ENCODE measurements at regions not wholly inside any gene's neighbourhood (a gene's known extent, or its start where the extent isn't known, plus 50 kb on each side); places are given as distances from the start of the nearest gene placed in this dataset.

GRCh38 chr3:1693145-1693544 lies 405.5 kb upstream of the CNTN4 start:
- TF ChIP-seq, protein P1, sequence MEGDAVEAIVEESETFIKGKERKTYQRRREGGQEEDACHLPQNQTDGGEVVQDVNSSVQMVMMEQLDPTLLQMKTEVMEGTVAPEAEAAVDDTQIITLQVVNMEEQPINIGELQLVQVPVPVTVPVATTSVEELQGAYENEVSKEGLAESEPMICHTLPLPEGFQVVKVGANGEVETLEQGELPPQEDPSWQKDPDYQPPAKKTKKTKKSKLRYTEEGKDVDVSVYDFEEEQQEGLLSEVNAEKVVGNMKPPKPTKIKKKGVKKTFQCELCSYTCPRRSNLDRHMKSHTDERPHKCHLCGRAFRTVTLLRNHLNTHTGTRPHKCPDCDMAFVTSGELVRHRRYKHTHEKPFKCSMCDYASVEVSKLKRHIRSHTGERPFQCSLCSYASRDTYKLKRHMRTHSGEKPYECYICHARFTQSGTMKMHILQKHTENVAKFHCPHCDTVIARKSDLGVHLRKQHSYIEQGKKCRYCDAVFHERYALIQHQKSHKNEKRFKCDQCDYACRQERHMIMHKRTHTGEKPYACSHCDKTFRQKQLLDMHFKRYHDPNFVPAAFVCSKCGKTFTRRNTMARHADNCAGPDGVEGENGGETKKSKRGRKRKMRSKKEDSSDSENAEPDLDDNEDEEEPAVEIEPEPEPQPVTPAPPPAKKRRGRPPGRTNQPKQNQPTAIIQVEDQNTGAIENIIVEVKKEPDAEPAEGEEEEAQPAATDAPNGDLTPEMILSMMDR (conservative IDR thresholded peaks at IDR 0.05; ENCODE audit: low read depth, low read length): peak; percentile 28
- no peak for TF ChIP-seq EZH2 (IDR thresholded peaks at IDR 0.05; ENCODE audit: borderline replicate concordance, low read depth, low read length, poor library complexity, severe bottlenecking)

Measured in A673 (cell line).